Muscle layer of duodenum (tissue), 2 donors: ENCODE measurements at regions not wholly inside any gene's neighbourhood (a gene's known extent, or its start where the extent isn't known, plus 50 kb on each side); places are given as distances from the start of the nearest gene placed in this dataset.

Experiments used
- H3K27ac ChIP-seq: one replicate; pipeline ENCODE4 v1.7.0; 2013; ENCODE audit warnings: mild to moderate bottlenecking, low read length
- H3K27me3 ChIP-seq: one replicate; pipeline ENCODE4 v1.7.0; 2013; ENCODE audit warnings: low read depth, mild to moderate bottlenecking, control low read depth, low read length
- H3K36me3 ChIP-seq, 2 donors: one replicate each; pipeline ENCODE4 v1.7.0; 2013; ENCODE audit warnings: low read length in 2 of 2, control low read depth in 1 of 2, mild to moderate bottlenecking in 1 of 2; ENCODE audit not compliant: insufficient read depth in 2 of 2, control insufficient read depth in 1 of 2
- H3K4me1 ChIP-seq, 2 donors: one replicate each; pipeline ENCODE4 v1.7.0; 2013; ENCODE audit warnings: low read length in 2 of 2, mild to moderate bottlenecking in 2 of 2, control low read depth in 1 of 2, moderate library complexity in 1 of 2; ENCODE audit not compliant: insufficient read depth in 2 of 2, control insufficient read depth in 1 of 2
- H3K4me3 ChIP-seq, 2 donors: one replicate each; pipeline ENCODE4 v1.7.0; 2013; ENCODE audit warnings: low read length in 2 of 2, low read depth in 1 of 2, mild to moderate bottlenecking in 1 of 2
- H3K9me3 ChIP-seq, 2 donors: one replicate each; pipeline ENCODE4 v1.7.0; 2013; ENCODE audit warnings: low read length in 2 of 2, control low read depth in 1 of 2, mild to moderate bottlenecking in 1 of 2; ENCODE audit not compliant: control insufficient read depth in 1 of 2
- donor health status: healthy.

- H3K4me3 ChIP-seq = no peak overlapping the region
- H3K9me3 ChIP-seq = no peaks in the 10 kb centered on the region
- no peaks in the 10 kb centered on the region for H3K4me1 ChIP-seq
- H3K27ac ChIP-seq = no peak overlapping the region
- no peaks in the 10 kb centered on the region for H3K36me3 ChIP-seq
- no peaks in the 10 kb centered on the region for H3K27me3 ChIP-seq
Observed at GRCh38 chr16:65289022-65289421, 167.2 kb upstream of the CDH11 start.

DNA sequence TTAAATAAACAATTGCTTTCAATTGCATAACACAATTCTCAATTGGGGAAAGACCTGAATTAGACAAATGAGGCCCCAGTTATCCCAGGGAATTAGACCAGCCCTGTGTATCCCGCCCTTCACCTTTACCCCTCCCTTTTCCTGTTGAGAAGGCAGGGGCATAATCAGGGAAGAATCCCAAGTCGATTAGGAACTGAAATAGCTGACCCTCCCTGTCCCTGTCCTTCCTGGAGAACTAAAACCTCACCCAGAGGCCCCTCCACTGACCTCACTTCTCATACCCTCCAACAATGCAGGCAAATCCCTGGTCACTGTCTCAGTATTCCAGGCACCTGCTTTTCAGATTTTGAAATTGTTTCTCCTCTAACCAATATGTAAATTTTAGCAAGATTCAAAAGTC, 165.4 kb upstream of the CDH11 start:
- H3K4me1 ChIP-seq = no peaks in the 10 kb centered on the region
- H3K27ac ChIP-seq = no peak overlapping the region
- H3K27me3 ChIP-seq = no peaks in the 10 kb centered on the region
- H3K9me3 ChIP-seq = no peaks in the 10 kb centered on the region
- H3K4me3 ChIP-seq = no peak overlapping the region
- no peaks in the 10 kb centered on the region for H3K36me3 ChIP-seq

- H3K4me3 ChIP-seq = no peak overlapping the region
Observed at GRCh38 chr16:65285128-65286048, 163.5 kb upstream of the CDH11 start.

DNA sequence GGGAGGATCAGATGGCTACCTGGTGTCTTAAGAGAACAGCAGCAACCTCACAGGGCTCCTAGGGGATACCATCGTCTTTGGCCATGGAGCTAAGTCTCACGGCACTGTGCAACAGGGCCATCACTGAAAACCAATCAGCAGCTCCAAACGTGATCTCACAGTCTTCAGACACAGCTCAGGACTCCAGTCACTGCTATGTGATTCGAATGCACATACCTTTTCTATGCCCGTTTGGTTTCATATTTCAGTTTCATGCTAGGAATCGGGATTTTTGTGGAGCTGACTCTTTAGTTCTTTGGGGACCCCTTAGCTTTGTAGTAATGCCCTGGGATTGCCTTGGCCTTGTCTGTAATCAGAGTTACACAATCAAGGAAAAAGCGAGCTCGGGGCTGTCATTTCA, 162.8 kb upstream of the CDH11 start:
- Histone ChIP-seq H3K4me3 (no peak overlapping the region), H3K27ac (no peak overlapping the region), H3K9me3 (no peaks in the 10 kb centered on the region), H3K36me3 (no peaks in the 10 kb centered on the region), H3K27me3 (no peaks in the 10 kb centered on the region), H3K4me1 (no peaks in the 10 kb centered on the region)

More at GRCh38 chr16:65285128-65286048, 163.5 kb upstream of the CDH11 start:
- Histone ChIP-seq H3K9me3 (no peaks in the 10 kb centered on the region), H3K4me1 (no peaks in the 10 kb centered on the region), H3K36me3 (no peaks in the 10 kb centered on the region), H3K27me3 (no peaks in the 10 kb centered on the region), H3K27ac (no peak overlapping the region)

DNA sequence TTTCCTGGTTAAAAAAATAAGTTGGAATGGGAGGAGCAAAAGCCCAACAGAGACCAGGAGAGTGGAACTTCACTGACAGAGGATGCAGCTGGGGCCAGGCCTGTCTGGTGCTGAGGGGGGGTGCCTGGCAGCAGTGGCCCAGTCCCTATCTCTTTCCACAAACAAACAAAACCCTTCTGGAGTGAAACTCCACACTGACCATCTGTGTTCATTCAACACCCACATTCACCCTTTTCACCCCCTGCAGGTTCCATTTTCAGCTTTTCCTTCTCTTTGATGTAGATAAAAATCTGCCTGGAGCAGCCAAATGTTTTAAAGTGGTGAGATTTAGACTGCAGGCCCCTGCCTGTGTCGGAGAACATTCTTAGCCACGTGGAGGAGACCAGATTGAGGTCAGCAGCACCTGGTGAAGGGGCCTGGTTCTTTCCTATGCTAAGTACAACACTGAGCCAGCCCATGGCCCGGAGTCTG, 161.4 kb upstream of the CDH11 start:
- H3K9me3 ChIP-seq = no peaks in the 10 kb centered on the region
- H3K36me3 ChIP-seq = no peaks in the 10 kb centered on the region
- H3K4me3 ChIP-seq = no peak overlapping the region
- H3K4me1 ChIP-seq = no peaks in the 10 kb centered on the region
- H3K27me3 ChIP-seq = no peaks in the 10 kb centered on the region
- no peak overlapping the region for H3K27ac ChIP-seq

DNA sequence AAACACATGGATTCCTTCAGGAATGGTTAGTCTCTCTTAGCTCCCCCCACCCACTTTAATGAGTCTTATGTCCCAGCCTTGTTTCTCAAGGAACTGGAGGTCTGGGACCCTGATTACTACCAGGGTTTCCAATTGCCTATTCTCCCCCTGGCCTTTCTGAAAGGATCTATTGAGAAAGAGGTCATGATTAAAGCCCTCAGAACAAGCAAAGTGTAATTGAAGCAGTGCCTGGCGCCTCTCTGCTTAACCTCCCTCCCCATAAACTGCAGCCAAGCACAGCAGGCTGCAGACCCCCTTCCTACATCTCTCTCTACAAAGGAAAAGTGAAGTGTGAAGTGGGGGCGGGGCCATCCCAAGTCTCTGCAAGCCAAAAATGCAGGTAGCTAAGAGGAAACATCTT, 159.7 kb upstream of the CDH11 start:
- Histone ChIP-seq H3K27ac (no peak overlapping the region), H3K9me3 (no peaks in the 10 kb centered on the region), H3K4me3 (no peak overlapping the region), H3K4me1 (no peaks in the 10 kb centered on the region), H3K36me3 (no peaks in the 10 kb centered on the region), H3K27me3 (no peaks in the 10 kb centered on the region)

GRCh38 chr16:65280845-65281512, 159.1 kb upstream of the CDH11 start:
- Histone ChIP-seq H3K27me3 (no peaks in the 10 kb centered on the region), H3K36me3 (no peaks in the 10 kb centered on the region), H3K27ac (no peak overlapping the region)

GRCh38 chr16:65279576-65279975, 157.7 kb upstream of the CDH11 start:
- H3K27me3 ChIP-seq = no peaks in the 10 kb centered on the region
- H3K4me3 ChIP-seq = no peak overlapping the region
- H3K36me3 ChIP-seq = no peaks in the 10 kb centered on the region
- H3K27ac ChIP-seq = no peak overlapping the region
- no peaks in the 10 kb centered on the region for H3K4me1 ChIP-seq
- no peaks in the 10 kb centered on the region for H3K9me3 ChIP-seq

More at GRCh38 chr16:65280845-65281512, 159.1 kb upstream of the CDH11 start:
- H3K4me3 ChIP-seq = no peak overlapping the region
- H3K4me1 ChIP-seq = no peaks in the 10 kb centered on the region
- H3K9me3 ChIP-seq = no peaks in the 10 kb centered on the region

DNA sequence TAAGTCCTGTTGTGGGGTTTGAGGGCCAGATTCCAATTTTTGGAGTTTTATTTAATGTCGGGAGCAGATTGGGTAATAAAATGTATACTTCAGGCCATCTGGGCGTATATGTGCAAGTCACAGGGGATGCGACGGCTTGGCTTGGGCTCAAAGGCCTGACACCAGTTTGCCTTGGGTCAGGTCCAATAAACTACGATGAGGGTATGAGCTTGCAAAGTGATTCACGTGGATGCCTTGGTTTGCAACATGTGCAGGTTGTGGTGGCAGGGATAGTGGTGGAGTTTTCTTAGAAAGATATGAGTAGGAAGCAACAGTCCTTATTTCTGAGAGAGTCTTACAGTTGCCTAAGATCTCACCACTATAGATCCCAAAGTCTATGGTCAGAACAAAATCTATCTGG, 157.0 kb upstream of the CDH11 start:
- Histone ChIP-seq H3K4me1 (no peaks in the 10 kb centered on the region), H3K27ac (no peak overlapping the region), H3K36me3 (no peaks in the 10 kb centered on the region), H3K9me3 (no peaks in the 10 kb centered on the region), H3K4me3 (no peak overlapping the region), H3K27me3 (no peaks in the 10 kb centered on the region)

DNA sequence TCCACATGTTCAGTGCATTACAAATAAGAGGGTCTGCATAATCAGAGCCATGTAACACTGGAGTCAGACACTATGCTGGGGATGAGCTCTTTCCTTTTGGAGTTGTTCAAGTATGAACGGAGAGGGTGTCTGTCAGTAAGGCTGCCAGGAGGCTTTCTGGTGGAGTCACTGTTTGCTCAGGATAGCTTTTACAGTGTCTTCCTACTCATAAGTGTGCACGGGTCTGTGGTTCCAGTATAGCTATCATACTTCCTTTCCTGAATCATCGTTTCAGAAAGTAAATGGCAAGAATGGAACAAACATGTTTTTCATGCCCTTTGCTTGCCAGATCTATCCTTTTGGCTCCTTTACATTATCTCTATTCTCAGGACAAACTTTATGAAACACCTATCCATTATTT, 152.7 kb upstream of the CDH11 start:
- Histone ChIP-seq H3K27me3 (no peaks in the 10 kb centered on the region), H3K9me3 (no peaks in the 10 kb centered on the region), H3K27ac (no peak overlapping the region), H3K4me3 (no peak overlapping the region), H3K4me1 (no peaks in the 10 kb centered on the region), H3K36me3 (no peaks in the 10 kb centered on the region)

GRCh38 chr16:65272699-65273414, 151.0 kb upstream of the CDH11 start:
- Histone ChIP-seq H3K27ac (no peak overlapping the region), H3K4me1 (no peaks in the 10 kb centered on the region), H3K9me3 (no peaks in the 10 kb centered on the region), H3K27me3 (no peaks in the 10 kb centered on the region), H3K4me3 (no peak overlapping the region), H3K36me3 (no peaks in the 10 kb centered on the region)
